ENCODE measurements at regions not wholly inside any gene's neighbourhood (a gene's known extent, or its start where the extent isn't known, plus 50 kb on each side); places are given as distances from the start of the nearest gene placed in this dataset.
A peak's percentile ranks its signal among the peaks of the same experiment; 100 is the strongest.

DNA sequence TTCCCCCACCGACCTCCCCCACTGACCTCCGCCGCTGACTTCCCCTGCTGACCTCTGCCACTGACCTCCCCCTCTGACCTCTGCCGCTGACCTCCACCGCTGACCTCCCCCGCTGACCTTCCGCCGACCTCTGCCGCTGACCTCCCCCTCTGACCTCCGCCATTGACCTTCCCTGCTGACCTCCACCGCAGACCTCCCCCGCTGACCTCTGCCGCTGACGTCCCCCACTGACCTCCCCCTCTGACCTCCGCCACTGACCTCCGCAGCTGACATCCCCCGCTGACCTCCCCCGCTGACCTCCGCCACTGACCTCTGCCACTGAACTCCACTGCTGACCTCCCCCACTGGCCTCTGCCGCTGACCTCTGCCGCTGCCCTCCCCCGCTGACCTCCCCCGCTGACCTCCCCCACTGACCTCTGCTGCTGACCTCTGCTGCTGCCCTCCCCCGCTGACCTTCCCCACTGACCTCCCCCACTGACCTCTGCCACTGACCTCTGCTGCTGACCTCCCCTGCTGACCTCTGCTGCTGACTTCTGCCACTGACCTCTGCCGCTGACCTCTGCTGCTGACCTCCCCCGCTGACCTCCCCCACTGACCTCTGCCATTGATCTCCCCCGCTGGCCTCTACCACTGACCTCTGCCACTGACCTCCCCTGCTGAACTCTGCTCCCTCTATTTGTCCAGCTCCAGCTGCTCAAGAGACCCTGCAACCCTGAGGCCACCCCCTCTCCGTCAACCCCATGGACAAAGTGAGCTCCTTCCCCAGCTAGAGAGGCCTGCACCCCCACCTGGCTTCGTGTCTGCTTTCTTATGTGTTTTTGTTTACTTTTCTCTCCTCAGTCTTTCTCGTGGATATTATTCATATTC, 91.4 kb upstream of the AFDN start (continued):
- TF ChIP-seq ZNF337 (CRISPR knock-in tag; IDR thresholded peaks at IDR 0.05; ENCODE audit: borderline replicate concordance, low read depth): no peak
- no peak; the same call in none of the 2 replicates for TF ChIP-seq NFIC (IDR thresholded peaks at IDR 0.05; ENCODE audit: low read length)
- peak; percentile 25; the same call in 1 of the 2 replicates for TF ChIP-seq FOXO1 (CRISPR knock-in tag; IDR thresholded peaks at IDR 0.05)
- no peak for TF ChIP-seq KLF13 (CRISPR knock-in tag; IDR thresholded peaks at IDR 0.05)
- TF ChIP-seq PBX2 (CRISPR knock-in tag; IDR thresholded peaks at IDR 0.05): no peak
- TF ChIP-seq SKIL (CRISPR knock-in tag; IDR thresholded peaks at IDR 0.05; ENCODE audit: borderline replicate concordance): peak; percentile 99
- TF ChIP-seq BORCS8-MEF2B (CRISPR knock-in tag; IDR thresholded peaks at IDR 0.05): peak; percentile 18; the same call in 1 of the 2 replicates
- TF ChIP-seq, protein P1, sequence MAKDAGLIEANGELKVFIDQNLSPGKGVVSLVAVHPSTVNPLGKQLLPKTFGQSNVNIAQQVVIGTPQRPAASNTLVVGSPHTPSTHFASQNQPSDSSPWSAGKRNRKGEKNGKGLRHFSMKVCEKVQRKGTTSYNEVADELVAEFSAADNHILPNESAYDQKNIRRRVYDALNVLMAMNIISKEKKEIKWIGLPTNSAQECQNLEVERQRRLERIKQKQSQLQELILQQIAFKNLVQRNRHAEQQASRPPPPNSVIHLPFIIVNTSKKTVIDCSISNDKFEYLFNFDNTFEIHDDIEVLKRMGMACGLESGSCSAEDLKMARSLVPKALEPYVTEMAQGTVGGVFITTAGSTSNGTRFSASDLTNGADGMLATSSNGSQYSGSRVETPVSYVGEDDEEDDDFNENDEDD (CRISPR knock-in tag; IDR thresholded peaks at IDR 0.05; ENCODE audit: borderline replicate concordance): no peak
- TF ChIP-seq ZNF136 (CRISPR knock-in tag; IDR thresholded peaks at IDR 0.05; ENCODE audit: low read depth): no peak
- 0 out of 2 replicates have a peak, but pooled peaks have one; percentile 32 for TF ChIP-seq HOXD1 (CRISPR knock-in tag; IDR thresholded peaks at IDR 0.05)
- TF ChIP-seq FOXP1 (IDR thresholded peaks at IDR 0.05): no peak
- TF ChIP-seq FOXP1 (CRISPR knock-in tag; IDR thresholded peaks at IDR 0.05): no peak
- peak; percentile 92 for TF ChIP-seq SPEN (CRISPR knock-in tag; IDR thresholded peaks at IDR 0.05; ENCODE audit: low read depth)
- TF ChIP-seq NONO (IDR thresholded peaks at IDR 0.05): peak; percentile 70; the same call in 1 of the 2 replicates
- peak; percentile 99 for TF ChIP-seq NONO (CRISPR knock-in tag; conservative IDR thresholded peaks at IDR 0.05)
- TF ChIP-seq ZKSCAN8 (CRISPR knock-in tag; IDR thresholded peaks at IDR 0.05; ENCODE audit: borderline replicate concordance): no peak
- no peak for TF ChIP-seq ATF5 (CRISPR knock-in tag; IDR thresholded peaks at IDR 0.05; ENCODE audit: low read depth)
- TF ChIP-seq NBN (conservative IDR thresholded peaks at IDR 0.05): no peak
- TF ChIP-seq DMAP1 (CRISPR knock-in tag; IDR thresholded peaks at IDR 0.05): no peak
- no peak for TF ChIP-seq ZNF597 (CRISPR knock-in tag; IDR thresholded peaks at IDR 0.05)
- no peak for TF ChIP-seq SMARCE1 (IDR thresholded peaks at IDR 0.05; ENCODE audit: borderline replicate concordance)
- TF ChIP-seq POGZ (CRISPR knock-in tag; IDR thresholded peaks at IDR 0.05): peak; percentile 95
- no peak for TF ChIP-seq MATR3 (CRISPR knock-in tag; IDR thresholded peaks at IDR 0.05)
- TF ChIP-seq ZNF251 (CRISPR knock-in tag; IDR thresholded peaks at IDR 0.05): no peak
- TF ChIP-seq ZMAT5 (CRISPR knock-in tag; IDR thresholded peaks at IDR 0.05; ENCODE audit: borderline replicate concordance, low read depth): no peak
- TF ChIP-seq ZNF17 (CRISPR knock-in tag; IDR thresholded peaks at IDR 0.05): no peak
